HG03066 (cell line): ENCODE measurements at regions not wholly inside any gene's neighbourhood (a gene's known extent, or its start where the extent isn't known, plus 50 kb on each side); places are given as distances from the start of the nearest gene placed in this dataset.
"Not testable (repeated sequence)": the region's sequence is repeated elsewhere in the genome, so short reads cannot be mapped to it uniquely, and the experiment has no call there.

ENCODE experiments used
- ATAC-seq: cut with Tn5 transposase; IDR thresholded peaks from one replicate; pipeline ENCODE4 v1.9.1; 2021; ENCODE audit warnings: low read depth; ENCODE audit not compliant: unreplicated experiment

DNA sequence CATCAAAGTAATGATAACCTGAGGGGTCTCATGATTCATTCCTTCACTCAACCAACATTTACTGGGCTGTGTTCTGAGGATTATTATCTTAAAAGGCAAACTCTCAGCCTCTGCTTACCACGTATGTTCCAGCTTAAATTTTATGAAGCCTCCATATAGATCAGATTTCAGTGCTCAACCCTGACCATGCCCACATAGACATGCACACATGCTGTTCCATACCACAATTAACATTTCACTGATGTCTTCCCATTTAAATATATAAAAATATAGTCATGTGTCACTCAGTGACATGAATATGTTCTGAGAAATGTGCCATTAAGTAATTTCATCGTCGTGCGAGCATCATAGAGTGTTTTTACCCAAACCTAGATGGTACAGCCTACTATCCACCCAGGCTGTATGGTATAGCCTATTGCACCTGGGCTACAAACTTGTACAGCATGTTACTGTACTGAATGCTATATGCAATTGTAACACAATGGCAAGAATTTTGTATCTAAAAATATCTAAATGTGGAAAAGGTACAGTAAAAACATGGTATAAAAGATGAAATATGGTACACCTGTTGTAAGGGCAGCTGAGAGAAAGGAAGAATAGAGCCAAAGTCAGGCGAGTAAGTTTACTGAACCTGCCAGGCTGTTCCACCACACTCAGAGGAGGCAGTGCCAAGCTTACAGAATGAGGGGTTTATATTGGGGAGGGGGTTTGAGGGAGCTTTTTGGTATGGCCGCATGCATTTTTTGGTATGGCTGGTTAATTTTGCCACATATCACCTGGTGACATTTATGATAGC is 134.7 kb upstream of the ETV3 start:
- ATAC-seq: no peak

GRCh38 chr1:157272264-157272663 is 134.1 kb upstream of the ETV3 start:
- ATAC-seq: no peak

DNA sequence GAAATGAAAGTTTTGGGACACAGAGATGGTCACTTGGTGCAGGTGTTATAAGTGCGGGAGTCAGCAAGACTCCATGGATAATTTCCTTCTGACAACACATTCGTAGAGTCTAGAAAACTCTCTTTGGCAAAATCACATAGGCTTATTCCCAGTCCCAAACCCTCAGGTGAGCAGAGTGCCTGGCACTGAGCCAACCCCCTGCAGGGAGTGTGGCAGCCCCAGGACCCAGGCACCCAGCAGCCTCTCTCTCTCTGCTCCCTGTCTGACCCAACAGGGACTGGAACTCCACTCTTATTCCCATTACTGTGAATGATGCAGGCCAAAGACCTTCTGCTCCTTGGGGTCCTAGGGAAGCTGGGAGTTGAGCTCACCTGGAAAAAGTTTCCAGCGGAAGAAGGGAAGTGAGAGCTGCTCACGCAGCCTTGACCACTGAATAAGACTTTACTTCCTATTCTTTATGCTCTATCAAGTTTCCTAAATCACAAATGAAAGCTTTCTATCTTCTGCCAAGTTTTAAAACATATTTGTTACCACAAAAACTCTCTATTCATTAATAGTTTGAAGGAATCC is 132.6 kb upstream of the ETV3 start:
- no peak for ATAC-seq

- ATAC-seq: peak; percentile 84
Measured at GRCh38 chr1:157269656-157270375, 131.6 kb upstream of the ETV3 start.

DNA sequence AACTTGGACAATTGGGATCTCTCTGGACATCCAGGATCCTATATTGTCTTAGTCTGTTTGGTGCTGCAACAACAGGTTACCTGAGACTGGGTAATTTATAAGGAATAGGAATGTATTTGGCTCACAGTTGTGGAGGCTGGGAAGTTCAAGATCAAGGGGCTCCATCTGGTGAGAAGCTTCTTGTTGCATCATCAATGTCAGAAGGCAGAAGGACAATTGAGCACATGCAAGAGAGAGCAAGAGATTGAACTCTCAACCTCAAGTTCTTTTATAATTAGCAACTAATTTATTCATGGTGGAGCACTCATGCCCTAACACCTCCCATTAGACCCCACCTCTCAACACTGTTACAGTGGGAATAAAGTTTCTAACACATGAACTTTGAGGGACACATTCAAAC is 124.7 kb upstream of the ETV3 start:
- ATAC-seq: no peak

GRCh38 chr1:157262422-157262821 is 124.2 kb upstream of the ETV3 start:
- ATAC-seq: no peak

GRCh38 chr1:157255891-157256290 is 117.7 kb upstream of the ETV3 start:
- ATAC-seq: not testable (repeated sequence)

- ATAC-seq: not testable (repeated sequence)
Measured at GRCh38 chr1:157254183-157254582, 116.0 kb upstream of the ETV3 start.

DNA sequence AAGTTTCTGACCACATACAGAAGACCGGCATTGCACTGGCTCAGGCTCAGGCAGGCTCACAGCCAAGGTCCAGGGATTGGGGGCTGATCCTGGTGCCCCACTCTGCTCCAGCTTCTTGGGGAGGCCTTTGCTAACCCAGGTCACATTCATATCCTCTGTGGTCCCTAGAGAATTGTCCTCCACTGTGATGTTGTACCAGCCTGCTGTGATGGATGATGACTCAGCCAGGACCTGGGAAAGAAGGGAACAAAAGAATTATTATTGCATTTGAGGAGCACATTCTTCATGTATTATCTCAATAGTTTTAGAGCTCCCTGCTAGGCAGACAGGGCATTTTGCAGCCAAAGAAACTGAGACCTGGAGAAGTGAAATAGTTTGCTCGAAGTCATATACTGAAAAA is 114.3 kb upstream of the ETV3 start:
- ATAC-seq: no peak

GRCh38 chr1:157249739-157250138 is 111.5 kb upstream of the ETV3 start:
- no peak for ATAC-seq

- ATAC-seq: no peak
Measured at GRCh38 chr1:157249326-157249725, 111.1 kb upstream of the ETV3 start.

DNA sequence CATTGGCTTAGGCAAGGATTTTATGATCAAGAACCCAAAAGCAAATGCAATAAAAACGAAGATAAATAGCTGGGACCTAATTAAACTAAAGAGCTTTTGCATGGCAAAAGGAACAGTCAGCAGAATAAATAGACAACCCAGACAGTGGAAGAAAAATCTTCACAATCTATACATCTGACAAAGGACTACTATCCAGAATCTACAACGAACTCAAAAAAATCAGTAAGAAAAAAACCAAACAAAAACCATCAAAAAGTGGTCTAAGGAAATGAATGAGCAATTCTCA is 109.5 kb upstream of the ETV3 start:
- ATAC-seq: not testable (repeated sequence)

DNA sequence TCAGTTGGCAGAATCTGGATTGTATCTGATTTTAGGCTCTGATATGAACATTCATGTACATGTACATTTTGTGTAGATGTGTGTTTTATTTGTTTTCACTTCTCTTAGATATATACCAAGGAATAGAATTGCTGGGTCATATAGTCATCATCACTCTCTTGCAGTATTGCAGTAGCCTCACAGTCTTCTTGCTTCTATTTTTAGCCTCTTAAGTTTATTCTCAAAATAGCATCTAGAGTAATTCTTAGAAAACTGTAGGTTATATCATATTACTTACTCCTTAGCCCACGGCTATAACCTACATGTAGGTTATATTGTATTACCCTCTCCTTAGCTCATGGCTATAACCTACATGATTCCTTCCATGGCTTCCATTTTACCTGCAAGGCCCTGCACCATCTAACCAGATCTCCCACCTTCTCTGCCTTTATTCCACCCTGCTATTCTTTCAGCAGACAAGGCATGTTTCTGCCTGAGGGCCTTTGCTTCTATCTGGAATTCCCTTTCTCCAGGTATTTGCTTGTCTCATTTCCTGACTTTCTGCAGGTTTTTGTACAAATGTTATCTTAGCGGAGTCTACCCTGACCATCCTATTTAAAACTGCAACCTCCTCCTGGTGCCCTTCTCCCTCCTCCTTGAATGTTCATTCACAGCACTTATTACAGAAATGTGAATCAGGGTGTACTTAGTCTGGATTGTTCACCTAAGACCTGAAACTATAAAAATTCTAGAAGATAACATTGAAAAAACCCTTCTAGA is 109.0 kb upstream of the ETV3 start:
- no peak for ATAC-seq

DNA sequence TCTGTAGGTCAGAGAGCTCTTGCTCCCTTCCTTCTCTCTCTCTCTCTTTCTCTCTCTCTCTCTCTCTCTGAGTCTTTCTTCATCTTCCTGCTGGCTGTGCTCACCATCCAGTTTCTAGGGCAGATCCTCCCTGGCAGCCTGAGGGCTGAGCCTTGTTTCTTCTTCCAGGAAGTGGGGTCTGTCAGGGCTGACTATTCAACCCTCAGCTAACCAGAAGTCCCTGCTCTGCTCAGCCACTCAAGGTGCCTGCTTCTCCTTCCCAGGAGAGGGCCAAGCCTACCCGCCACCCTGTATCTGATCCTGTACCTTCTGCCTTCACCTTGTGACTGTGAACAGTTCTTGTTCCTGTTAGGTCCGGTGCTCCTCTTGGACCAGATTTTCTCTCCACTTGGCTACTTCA is 107.6 kb upstream of the ETV3 start:
- no peak for ATAC-seq

DNA sequence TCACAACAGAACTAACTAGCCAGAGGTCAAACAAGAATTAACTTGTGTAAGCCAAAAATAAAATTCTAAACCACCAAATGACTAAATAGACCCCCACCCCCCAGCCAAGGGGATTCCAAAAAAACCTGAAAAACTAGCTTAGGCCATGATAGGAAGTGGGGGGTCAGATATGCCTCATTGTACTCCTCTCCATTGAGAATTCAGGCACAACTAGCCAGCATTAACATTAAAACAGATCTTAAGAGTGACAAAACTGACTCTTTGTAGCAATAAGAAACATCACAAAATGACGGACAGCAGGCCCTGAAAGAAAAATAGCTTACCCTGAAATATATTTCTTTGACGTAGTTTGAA is 103.0 kb upstream of the ETV3 start:
- ATAC-seq: no peak

DNA sequence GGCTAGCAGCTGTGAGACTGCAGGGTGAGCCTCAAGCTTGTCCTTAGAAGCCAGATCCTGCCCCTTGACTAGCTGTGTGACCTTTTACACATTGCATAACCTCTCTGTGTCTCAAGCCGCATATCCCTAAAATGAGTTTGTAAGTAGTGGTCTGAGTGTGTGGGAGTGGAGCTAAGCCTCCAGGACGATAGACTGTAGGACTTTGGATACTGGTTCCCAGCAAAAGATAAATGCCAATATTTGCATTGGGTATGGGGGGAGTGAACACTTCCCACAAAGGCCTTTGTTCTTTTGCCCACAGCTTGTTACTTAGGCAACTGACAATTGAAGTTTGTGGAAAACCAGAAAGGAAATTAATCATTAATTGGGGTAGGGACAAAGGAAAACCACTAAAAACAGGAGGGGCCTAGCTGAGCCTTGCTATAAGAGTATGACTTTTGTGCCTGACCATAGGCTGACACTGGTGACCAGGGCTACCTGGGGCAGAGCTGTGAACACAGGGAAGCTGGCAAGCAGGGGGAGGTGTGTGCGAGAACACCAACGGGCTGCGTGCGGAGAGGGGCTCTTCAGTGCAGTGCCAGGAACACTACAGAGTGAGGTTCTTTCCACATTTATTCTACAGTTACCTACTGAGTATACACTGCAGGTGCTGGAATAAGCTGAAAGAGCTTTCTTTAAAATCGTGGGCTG is 102.4 kb upstream of the ETV3 start:
- ATAC-seq: no peak

DNA sequence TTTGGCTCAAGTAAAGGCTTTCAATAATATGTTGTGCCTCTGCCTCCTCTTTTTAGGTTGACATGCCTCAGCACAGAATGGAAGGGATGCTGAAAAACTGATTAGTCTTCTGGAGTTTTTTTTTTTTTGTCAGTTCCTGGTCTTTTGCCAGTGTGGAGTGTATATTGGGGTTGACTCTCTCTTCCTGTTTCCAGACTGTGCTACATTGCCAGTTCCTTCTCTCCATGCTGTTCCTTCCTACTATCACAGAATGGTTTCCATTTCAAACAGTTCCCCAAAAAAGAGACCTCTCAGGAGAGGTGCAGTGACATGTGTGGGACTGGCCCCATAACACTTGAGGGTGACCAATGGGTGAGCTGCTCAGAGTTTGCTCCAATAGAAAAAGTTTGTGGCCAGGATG is 101.7 kb upstream of the ETV3 start:
- no peak for ATAC-seq

DNA sequence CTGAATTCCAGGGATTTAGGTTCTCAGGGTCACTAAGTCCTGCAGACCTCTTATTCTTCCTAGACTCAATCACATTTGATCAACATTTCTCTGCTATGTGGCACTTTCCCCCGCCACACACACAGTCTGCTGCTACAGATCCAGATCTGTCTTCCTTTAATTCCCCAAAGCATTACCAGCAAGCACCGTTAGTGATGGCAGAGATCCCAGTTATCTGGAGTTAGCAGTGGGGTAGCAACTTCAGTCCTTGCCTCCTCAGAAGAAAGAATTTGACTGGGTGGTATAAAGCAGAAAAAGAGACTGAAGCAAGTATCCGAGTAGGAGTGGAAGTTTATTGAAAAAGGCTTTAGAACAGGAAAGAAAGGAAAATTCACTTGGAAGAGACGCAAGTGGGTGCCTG is 100.4 kb upstream of the ETV3 start:
- ATAC-seq: no peak

DNA sequence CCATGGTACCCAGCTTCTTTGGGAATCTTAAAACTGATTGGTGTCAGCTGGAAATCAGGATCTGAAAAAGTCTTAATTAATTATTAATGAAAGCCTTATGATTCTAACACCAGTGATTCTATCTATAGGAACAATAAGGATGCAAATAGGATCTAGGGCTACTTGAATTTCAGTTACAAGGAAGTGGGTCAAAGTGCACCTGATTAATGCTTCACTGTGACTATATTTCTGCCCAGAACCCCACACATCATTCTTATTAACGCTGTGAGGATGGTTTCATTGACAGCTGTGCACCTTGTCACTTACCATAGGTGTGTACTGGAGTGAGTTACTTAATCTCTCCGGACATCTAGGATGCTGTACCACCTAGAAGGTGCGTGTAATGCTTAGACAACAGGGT is 99.8 kb upstream of the ETV3 start:
- no peak for ATAC-seq

DNA sequence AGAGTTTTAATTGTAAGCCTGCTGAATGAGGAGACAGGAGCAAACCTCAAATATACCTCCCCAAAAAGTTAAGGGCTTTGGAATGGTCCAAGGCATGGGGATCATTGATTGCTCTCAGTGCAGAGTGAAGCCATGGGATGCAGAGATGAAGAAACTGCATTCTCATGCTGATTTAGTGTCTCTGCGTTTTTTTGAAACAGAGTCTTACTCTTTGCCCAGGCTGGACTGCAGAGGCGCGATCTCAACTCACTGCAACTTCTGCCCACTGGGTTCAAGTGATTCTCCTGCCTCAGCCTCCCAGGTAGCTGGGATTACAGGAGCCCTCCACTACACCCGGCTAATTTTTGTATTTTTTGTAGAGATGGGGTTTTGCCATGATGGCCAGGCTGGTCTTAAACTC is 99.3 kb upstream of the ETV3 start:
- no peak for ATAC-seq

GRCh38 chr1:157236072-157236471 is 97.9 kb upstream of the ETV3 start:
- ATAC-seq: no peak
